H1 (cell line): ENCODE measurements at regions not wholly inside any gene's neighbourhood (a gene's known extent, or its start where the extent isn't known, plus 50 kb on each side); places are given as distances from the start of the nearest gene placed in this dataset.

ENCODE experiments used
- CTCF ChIA-PET: fragments of 300-600 bp; sonication (Branson Sonifier 250); formaldehyde crosslinking; loops from one replicate; lab custom pipeline; 2021; ENCODE audit not compliant: partially characterized antibody; lab: Charles Lee
- POLR2A ChIA-PET: fragments of 300-600 bp; sonication (Branson Sonifier 250); formaldehyde crosslinking; loops from one replicate; lab custom pipeline; 2021; ENCODE audit warnings: inconsistent platforms; ENCODE audit not compliant: partially characterized antibody; lab: Charles Lee
- DNase-seq, 2 experiments: peaks; one replicate each; pipeline versions ENCODE4 v3.0.0 to v3.0.0-alpha.2; 2010 to 2022; ENCODE audit warnings: low spot score in 2 of 2, low read depth in 1 of 2, mixed read lengths in 1 of 2
- FAIRE-seq: peaks from 2 replicates; lab custom pipeline; 2011; peaks lifted over from hg19 to GRCh38; lab: Jason Lieb, UNC
- H2AFZ ChIP-seq: 2 replicates; pipeline ENCODE4 v1.8.1; 2012; ENCODE audit warnings: low read length, inconsistent platforms
- H2AK5ac ChIP-seq: 2 replicates; pipeline ENCODE4 v1.6.1; 2013; ENCODE audit warnings: low read depth, low read length
- H2BK120ac ChIP-seq: replicated peaks from 2 replicates; pipeline ENCODE3; 2013; ENCODE audit warnings: low read depth, low read length, inconsistent platforms
- H2BK12ac ChIP-seq: 2 replicates; pipeline ENCODE4 v1.6.1; 2013; ENCODE audit warnings: low read depth, low read length
- H2BK15ac ChIP-seq: 2 replicates; pipeline ENCODE4 v1.6.1; 2013; ENCODE audit warnings: low read length
- H2BK20ac ChIP-seq: 2 replicates; pipeline ENCODE4 v1.6.1; 2013; ENCODE audit warnings: low read length
- H2BK5ac ChIP-seq: 2 replicates; pipeline ENCODE4 v1.6.1; 2013; ENCODE audit warnings: low read depth, low read length
- H3K14ac ChIP-seq: 2 replicates; pipeline ENCODE4 v1.6.1; 2013; ENCODE audit warnings: inconsistent platforms; ENCODE audit not compliant: insufficient read length
- H3K18ac ChIP-seq: 2 replicates; pipeline ENCODE4 v1.6.1; 2013; ENCODE audit warnings: low read length; ENCODE audit errors: extremely low read depth
- H3K23ac ChIP-seq: 2 replicates; pipeline ENCODE4 v1.6.1; 2013; ENCODE audit warnings: inconsistent platforms; ENCODE audit not compliant: insufficient read length
- H3K23me2 ChIP-seq: 2 replicates; pipeline ENCODE4 v1.6.1; 2013; ENCODE audit warnings: low read depth, low read length
- H3K27ac ChIP-seq: 2 replicates; pipeline ENCODE4 v1.6.1; 2011; ENCODE audit warnings: low read depth, low read length, inconsistent platforms
- H3K27me3 ChIP-seq, 4 experiments: replicated peaks in 1 of 4; 1 replicate in 1 of 4; 2 replicates in 3 of 4; pipeline versions ENCODE4 v1.6.1 to v1.8.1; 2011 to 2013; ENCODE audit warnings: low read length in 3 of 4, mild to moderate bottlenecking in 3 of 4, inconsistent platforms in 2 of 4, mixed read lengths in 2 of 4, moderate library complexity in 1 of 4; ENCODE audit not compliant: control insufficient read depth in 3 of 4, insufficient read depth in 3 of 4; ENCODE audit errors: extremely low read depth in 1 of 4
- H3K36me3 ChIP-seq, 4 experiments: 2 replicates each; pipeline versions ENCODE4 v1.6.1 to v1.8.1; 2011 to 2013; ENCODE audit warnings: mild to moderate bottlenecking in 4 of 4, low read length in 3 of 4, moderate library complexity in 2 of 4, control low read depth in 1 of 4, inconsistent platforms in 1 of 4; ENCODE audit not compliant: insufficient read depth in 4 of 4, control insufficient read depth in 2 of 4
- H3K4ac ChIP-seq: replicated peaks from 2 replicates; pipeline ENCODE3; 2013; ENCODE audit warnings: low read length, low read depth, mixed read lengths, inconsistent platforms; ENCODE audit not compliant: insufficient read length
- H3K4me1 ChIP-seq, 4 experiments: replicated peaks in 1 of 4; 1 replicate in 1 of 4; 2 replicates in 3 of 4; pipeline versions ENCODE4 v1.6.1 to v1.8.1; 2011 to 2013; ENCODE audit warnings: low read length in 3 of 4, inconsistent platforms in 2 of 4, mixed read lengths in 1 of 4; ENCODE audit not compliant: insufficient read depth in 4 of 4, control insufficient read depth in 3 of 4
- H3K4me2 ChIP-seq, 2 experiments: 2 replicates each; pipeline versions ENCODE4 v1.6.1 to v1.8.1; 2011 to 2013; ENCODE audit warnings: low read depth in 2 of 2, low read length in 2 of 2, control low read depth in 1 of 2, inconsistent platforms in 1 of 2, mild to moderate bottlenecking in 1 of 2; ENCODE audit not compliant: insufficient read depth in 1 of 2
- H3K4me3 ChIP-seq, 4 experiments: fragments of 200-600, 300-600 bp in 1 of 4; sonication (generic), shearing (Covaris generic), sonication (Bioruptor Twin) in 1 of 4; 2 replicates each; pipeline versions ENCODE4 v1.5.1 to v1.8.1; 2011 to 2016; ENCODE audit warnings: low read length in 4 of 4, low read depth in 3 of 4, control low read depth in 2 of 4, inconsistent platforms in 2 of 4, mild to moderate bottlenecking in 2 of 4, mixed read lengths in 1 of 4, moderate library complexity in 1 of 4; ENCODE audit not compliant: insufficient read depth in 2 of 4; ENCODE audit errors: extremely low read depth in 1 of 4
- H3K56ac ChIP-seq: replicated peaks from 2 replicates; pipeline ENCODE3; 2013; ENCODE audit warnings: low read depth, mild to moderate bottlenecking, mixed read lengths, low read length, inconsistent platforms; ENCODE audit not compliant: insufficient read length
- H3K79me1 ChIP-seq: 2 replicates; pipeline ENCODE4 v1.6.1; 2013; ENCODE audit warnings: low read depth, low read length, control low read depth
- H3K79me2 ChIP-seq, 2 experiments: 2 replicates each; pipeline versions ENCODE4 v1.6.1 to v1.8.1; 2012 to 2013; ENCODE audit warnings: low read length in 2 of 2, mild to moderate bottlenecking in 2 of 2, inconsistent platforms in 1 of 2; ENCODE audit not compliant: insufficient read depth in 2 of 2, control insufficient read depth in 1 of 2
- H3K9ac ChIP-seq, 4 experiments: replicated peaks in 1 of 4; 1 replicate in 1 of 4; 2 replicates in 3 of 4; pipeline versions ENCODE4 v1.6.1 to v1.8.1; 2011 to 2013; ENCODE audit warnings: low read depth in 3 of 4, low read length in 3 of 4, control low read depth in 2 of 4, mild to moderate bottlenecking in 2 of 4, moderate library complexity in 2 of 4, inconsistent platforms in 1 of 4; ENCODE audit errors: extremely low read depth in 1 of 4
- H3K9me3 ChIP-seq, 2 experiments: 2 replicates each; pipeline versions ENCODE4 v1.6.1 to v1.8.1; 2012 to 2013; ENCODE audit warnings: mild to moderate bottlenecking in 2 of 2, moderate library complexity in 2 of 2, control low read depth in 1 of 2, inconsistent platforms in 1 of 2, low read depth in 1 of 2, low read length in 1 of 2, mixed read lengths in 1 of 2; ENCODE audit not compliant: insufficient read depth in 2 of 2
- H4K20me1 ChIP-seq, 2 experiments: replicated peaks in 1 of 2; 2 replicates each; pipeline versions ENCODE3 to v1.8.1; 2011 to 2013; ENCODE audit warnings: inconsistent platforms in 2 of 2, low read length in 2 of 2, mild to moderate bottlenecking in 1 of 2; ENCODE audit not compliant: insufficient read depth in 2 of 2, control insufficient read depth in 1 of 2
- H4K5ac ChIP-seq: 2 replicates; pipeline ENCODE4 v1.6.1; 2013; ENCODE audit warnings: low read length, low read depth, mixed read lengths, inconsistent platforms; ENCODE audit not compliant: insufficient read length
- H4K8ac ChIP-seq: 2 replicates; pipeline ENCODE4 v1.8.0; 2013; ENCODE audit warnings: mild to moderate bottlenecking, moderate library complexity, low read length, inconsistent platforms; ENCODE audit not compliant: insufficient read depth; ENCODE audit errors: extremely low read depth
- H4K91ac ChIP-seq: replicated peaks from 2 replicates; pipeline ENCODE3; 2013; ENCODE audit warnings: low read length, mixed read lengths, inconsistent platforms; ENCODE audit not compliant: insufficient read length
- BRCA1 ChIP-seq: IDR thresholded peaks from 2 replicates; pipeline ENCODE4 v1.6.1; 2012; ENCODE audit warnings: low read depth, low read length, improper control_type of control experiment
- CTCF ChIP-seq, 3 experiments: IDR thresholded peaks; 1 replicate in 2 of 3; 2 replicates in 1 of 3; pipeline versions ENCODE4 v1.5.1 to v1.6.1; 2011; ENCODE audit warnings: low read length in 3 of 3, mild to moderate bottlenecking in 3 of 3, inconsistent platforms in 2 of 3, low read depth in 1 of 3, moderate library complexity in 1 of 3; ENCODE audit not compliant: insufficient read depth in 1 of 3; ENCODE audit errors: control extremely low read depth in 1 of 3
- GABPA ChIP-seq: IDR thresholded peaks from 2 replicates; pipeline ENCODE4 v1.6.1; 2011; ENCODE audit warnings: mild to moderate bottlenecking, low read length, moderate library complexity, borderline replicate concordance; ENCODE audit not compliant: insufficient read depth
- RAD21 ChIP-seq, 2 experiments: IDR thresholded peaks in 1 of 2; conservative IDR thresholded peaks in 1 of 2; 2 replicates each; pipeline ENCODE4 v1.6.1; 2011; ENCODE audit warnings: low read depth in 2 of 2, low read length in 2 of 2, improper control_type of control experiment in 1 of 2, inconsistent platforms in 1 of 2, mild to moderate bottlenecking in 1 of 2, moderate library complexity in 1 of 2
- RFX5 ChIP-seq: IDR thresholded peaks from 2 replicates; pipeline ENCODE4 v1.6.1; 2011; ENCODE audit warnings: low read depth, low read length, improper control_type of control experiment, borderline replicate concordance
- WGBS, 2 experiments: shearing (Covaris generic) in 1 of 2; methylation state at CpG; one replicate each; pipeline versions ENCODE4 v1.1.6 to v1.1.7; 2013 to 2015; ENCODE audit warnings: low lambda C conversion rate in 2 of 2, mixed read lengths in 2 of 2, inconsistent platforms in 1 of 2, low coverage in 1 of 2, missing lambda C conversion rate in 1 of 2; ENCODE audit not compliant: insufficient replicate concordance in 2 of 2, insufficient coverage in 1 of 2, insufficient read length in 1 of 2; ENCODE audit errors: extremely low coverage in 1 of 2, missing lambda C conversion rate in 1 of 2; 5-methylcytosine and 5-hydroxymethylcytosine counted together
- TF ChIP-seq, protein P1 (sequence below): IDR thresholded peaks from 2 replicates; pipeline ENCODE4 v1.6.1; 2011; ENCODE audit warnings: low read length, improper control_type of control experiment
- TF ChIP-seq, protein P2 (sequence below): IDR thresholded peaks from 2 replicates; pipeline ENCODE4 v1.6.1; 2011; ENCODE audit warnings: low read depth, mild to moderate bottlenecking, low read length; ENCODE audit not compliant: insufficient read depth

DNA sequence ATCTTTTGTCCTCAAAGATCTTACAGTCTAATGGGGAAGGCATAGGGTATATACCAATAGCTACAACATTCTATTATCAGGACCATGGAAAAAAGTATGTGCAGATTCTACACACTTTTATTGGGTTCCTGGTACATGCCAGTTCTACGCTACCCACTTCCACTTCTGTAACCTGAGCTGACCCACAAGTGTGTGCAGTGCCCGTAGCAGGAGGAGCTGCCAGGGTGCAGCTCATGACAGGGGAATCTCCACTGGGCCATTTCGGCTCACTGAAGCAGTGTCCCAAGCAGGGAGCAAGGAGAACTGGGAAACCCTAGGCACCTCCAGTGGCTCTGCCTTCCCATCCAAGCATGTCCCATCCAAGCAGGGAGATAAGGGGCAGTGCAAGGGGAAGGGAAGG is 60.4 kb downstream of the FOXI1 start:
- no peak overlapping the region for H4K91ac ChIP-seq
- H3K36me3 ChIP-seq = no peaks in the 10 kb centered on the region
- H3K14ac ChIP-seq = no peak overlapping the region
- H4K5ac ChIP-seq = no peak overlapping the region
- H2BK5ac ChIP-seq = no peak overlapping the region
- no peak overlapping the region for H3K27ac ChIP-seq
- no peaks in the 10 kb centered on the region for H4K20me1 ChIP-seq
- no peak overlapping the region for H2BK12ac ChIP-seq
- H3K9ac ChIP-seq = no peak overlapping the region
- FAIRE-seq (no peak), DNase-seq (no peak)
- H3K4me3 ChIP-seq = no peak overlapping the region
- peaks cover 0 to 2% (median 0%) of the 10 kb centered on the region in 4 experiments; a peak in 1 of 7 replicates for H3K4me1 ChIP-seq
- no peak overlapping the region for H2AFZ ChIP-seq
- H3K79me2 ChIP-seq = no peaks in the 10 kb centered on the region
- TF ChIP-seq RFX5 (no peak), BRCA1 (no peak), GABPA (no peak), CTCF (IDR thresholded peaks at IDR 0.05; ENCODE audit: control extremely low read depth in 1 of 3, insufficient read depth in 1 of 3, low read depth in 1 of 3, low read length in 3 of 3) (no peak), RAD21 (IDR thresholded peaks at IDR 0.05 in 1 of 2, conservative IDR thresholded peaks at IDR 0.05 in 1 of 2; ENCODE audit: low read depth in 2 of 2, low read length in 2 of 2) (no peak)
- TF ChIP-seq, protein P1, sequence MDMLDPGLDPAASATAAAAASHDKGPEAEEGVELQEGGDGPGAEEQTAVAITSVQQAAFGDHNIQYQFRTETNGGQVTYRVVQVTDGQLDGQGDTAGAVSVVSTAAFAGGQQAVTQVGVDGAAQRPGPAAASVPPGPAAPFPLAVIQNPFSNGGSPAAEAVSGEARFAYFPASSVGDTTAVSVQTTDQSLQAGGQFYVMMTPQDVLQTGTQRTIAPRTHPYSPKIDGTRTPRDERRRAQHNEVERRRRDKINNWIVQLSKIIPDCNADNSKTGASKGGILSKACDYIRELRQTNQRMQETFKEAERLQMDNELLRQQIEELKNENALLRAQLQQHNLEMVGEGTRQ = no peak
- TF ChIP-seq, protein P2, sequence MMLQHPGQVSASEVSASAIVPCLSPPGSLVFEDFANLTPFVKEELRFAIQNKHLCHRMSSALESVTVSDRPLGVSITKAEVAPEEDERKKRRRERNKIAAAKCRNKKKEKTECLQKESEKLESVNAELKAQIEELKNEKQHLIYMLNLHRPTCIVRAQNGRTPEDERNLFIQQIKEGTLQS = no peak
- CTCF ChIA-PET = interaction anchor here (0.5 to 3.5 kb wide), 6 partner anchors 10 to 1197 kb away, joined by 3 to 14 read pairs (median 6); no protein-coding TSS in a partner anchor
- no peak overlapping the region for H2BK120ac ChIP-seq
- H4K8ac ChIP-seq = no peak overlapping the region
- H3K23me2 ChIP-seq = no peaks in the 10 kb centered on the region
- H3K79me1 ChIP-seq = no peaks in the 10 kb centered on the region
- 95% methylated on average over 3 of the region's 3 CpGs; no CpG with 5 or more reads in 1 of the 2 experiments for WGBS, 2 experiments
- POLR2A ChIA-PET = interaction anchor here (1.4 kb wide), 1 partner anchor 25 kb away, joined by 3 read pairs; no protein-coding TSS in a partner anchor
- H3K23ac ChIP-seq = no peak overlapping the region
- H3K4me2 ChIP-seq = no peak overlapping the region
- H2BK15ac ChIP-seq = no peak overlapping the region
- no peak overlapping the region for H3K4ac ChIP-seq
- no peaks in the 10 kb centered on the region; a peak in 2 of 7 replicates for H3K27me3 ChIP-seq
- H3K56ac ChIP-seq = no peak overlapping the region
- H3K18ac ChIP-seq = no peak overlapping the region
- H2AK5ac ChIP-seq = no peak overlapping the region
- H2BK20ac ChIP-seq = no peak overlapping the region
- no peaks in the 10 kb centered on the region for H3K9me3 ChIP-seq
